VCaP (cell line): ENCODE measurements at regions not wholly inside any gene's neighbourhood (a gene's known extent, or its start where the extent isn't known, plus 50 kb on each side); places are given as distances from the start of the nearest gene placed in this dataset.

Experiments used
- H3K27ac ChIP-seq: fragments of 450-650 bp; 2 replicates; pipeline ENCODE4 v1.5.1; 2017
- CTCF ChIP-seq: fragments of 450-650 bp; conservative IDR thresholded peaks from 2 replicates; pipeline ENCODE4 v1.5.1; 2017; ENCODE audit warnings: mild to moderate bottlenecking, moderate library complexity

- no peak overlapping the region for H3K27ac ChIP-seq
- TF ChIP-seq CTCF, result no peak
These were observed 1184.4 kb upstream of the PABPC4L start for GRCh38 chr4:135385830-135386581.

GRCh38 chr4:135383356-135384288, 1182.0 kb upstream of the PABPC4L start:
- no peak for TF ChIP-seq CTCF
- no peak overlapping the region for H3K27ac ChIP-seq

GRCh38 chr4:135382280-135382959, 1180.8 kb upstream of the PABPC4L start:
- TF ChIP-seq CTCF, result no peak
- H3K27ac ChIP-seq, result no peak overlapping the region

- H3K27ac ChIP-seq, result no peak overlapping the region
- no peak for TF ChIP-seq CTCF
These were observed 1170.5 kb upstream of the PABPC4L start for GRCh38 chr4:135372131-135372530.

GRCh38 chr4:135371137-135371536, 1169.5 kb upstream of the PABPC4L start:
- no peak overlapping the region for H3K27ac ChIP-seq
- TF ChIP-seq CTCF, result no peak

GRCh38 chr4:135368831-135369230, 1167.2 kb upstream of the PABPC4L start:
- no peak for TF ChIP-seq CTCF
- H3K27ac ChIP-seq, result no peak overlapping the region

GRCh38 chr4:135365065-135365464, 1163.5 kb upstream of the PABPC4L start:
- no peak overlapping the region for H3K27ac ChIP-seq
- TF ChIP-seq CTCF, result no peak
